ENCODE measurements at regions not wholly inside any gene's neighbourhood (a gene's known extent, or its start where the extent isn't known, plus 50 kb on each side); places are given as distances from the start of the nearest gene placed in this dataset.

GRCh38 chr13:33945477-33945876 lies 127.5 kb downstream of the RFC3 start:
- H3K4me3 ChIP-seq (ENCODE audit: low read depth, low read length), result no peak overlapping the region

GRCh38 chr13:33953203-33953602 lies 135.3 kb downstream of the RFC3 start:
- no peak overlapping the region for H3K4me3 ChIP-seq (ENCODE audit: low read depth, low read length)

GRCh38 chr13:33953781-33954180 lies 135.8 kb downstream of the RFC3 start:
- H3K4me3 ChIP-seq (ENCODE audit: low read depth, low read length), result no peak overlapping the region

GRCh38 chr13:33956346-33956745 lies 138.4 kb downstream of the RFC3 start:
- no peak overlapping the region for H3K4me3 ChIP-seq (ENCODE audit: low read depth, low read length)

- H3K4me3 ChIP-seq (ENCODE audit: low read depth, low read length), result no peak overlapping the region
These were observed 139.6 kb downstream of the RFC3 start for GRCh38 chr13:33957497-33957905.

GRCh38 chr13:33958964-33959363 lies 141.0 kb downstream of the RFC3 start:
- H3K4me3 ChIP-seq (ENCODE audit: low read depth, low read length), result no peak overlapping the region

- no peak overlapping the region for H3K4me3 ChIP-seq (ENCODE audit: low read depth, low read length)
These were observed 145.2 kb downstream of the RFC3 start for GRCh38 chr13:33963134-33963533.

GRCh38 chr13:33963895-33964294 lies 145.9 kb downstream of the RFC3 start:
- H3K4me3 ChIP-seq (ENCODE audit: low read depth, low read length), result no peak overlapping the region

GRCh38 chr13:33968520-33969507 lies 150.9 kb downstream of the RFC3 start:
- H3K4me3 ChIP-seq (ENCODE audit: low read depth, low read length), result no peak overlapping the region

- no peak overlapping the region for H3K4me3 ChIP-seq (ENCODE audit: low read depth, low read length)
These were observed 153.0 kb downstream of the RFC3 start for GRCh38 chr13:33970746-33971561.

- H3K4me3 ChIP-seq (ENCODE audit: low read depth, low read length), result no peak overlapping the region
These were observed 153.5 kb downstream of the RFC3 start for GRCh38 chr13:33971562-33971819.

- H3K4me3 ChIP-seq (ENCODE audit: low read depth, low read length), result no peak overlapping the region
These were observed 155.2 kb downstream of the RFC3 start for GRCh38 chr13:33973194-33973593.

- H3K4me3 ChIP-seq (ENCODE audit: low read depth, low read length), result no peak overlapping the region
These were observed 159.0 kb downstream of the RFC3 start for GRCh38 chr13:33976965-33977364.

- H3K4me3 ChIP-seq (ENCODE audit: low read depth, low read length), result no peak overlapping the region
These were observed 160.7 kb downstream of the RFC3 start for GRCh38 chr13:33978653-33979052.

- no peak overlapping the region for H3K4me3 ChIP-seq (ENCODE audit: low read depth, low read length)
These were observed 175.0 kb downstream of the RFC3 start for GRCh38 chr13:33992881-33993336.

- no peak overlapping the region for H3K4me3 ChIP-seq (ENCODE audit: low read depth, low read length)
These were observed 176.2 kb downstream of the RFC3 start for GRCh38 chr13:33994198-33994597.

- H3K4me3 ChIP-seq (ENCODE audit: low read depth, low read length), result no peak overlapping the region
These were observed 177.0 kb downstream of the RFC3 start for GRCh38 chr13:33994826-33995502.

GRCh38 chr13:33996636-33997035 lies 178.7 kb downstream of the RFC3 start:
- no peak overlapping the region for H3K4me3 ChIP-seq (ENCODE audit: low read depth, low read length)

- no peak overlapping the region for H3K4me3 ChIP-seq (ENCODE audit: low read depth, low read length)
These were observed 179.6 kb downstream of the RFC3 start for GRCh38 chr13:33997574-33997973.

- H3K4me3 ChIP-seq (ENCODE audit: low read depth, low read length), result no peak overlapping the region
These were observed 182.1 kb downstream of the RFC3 start for GRCh38 chr13:33999811-34000605.

GRCh38 chr13:34000955-34001354 lies 183.0 kb downstream of the RFC3 start:
- H3K4me3 ChIP-seq (ENCODE audit: low read depth, low read length), result no peak overlapping the region

Data from iPS-11a (cell line).